Posterior cingulate gyrus (tissue), 11 donors: ENCODE measurements at regions not wholly inside any gene's neighbourhood (a gene's known extent, or its start where the extent isn't known, plus 50 kb on each side); places are given as distances from the start of the nearest gene placed in this dataset.

Experiments
- DNase-seq, 10 donors: peaks; one replicate each; pipeline versions ENCODE4 v3.0.0 to v3.0.0-alpha.2; 2020 to 2021; ENCODE audit warnings: mixed read lengths in 3 of 10
- intact Hi-C: fragments of 100-400 bp; cut with DNase I; formaldehyde crosslinking; loops from one replicate; pipeline ENCODE4 v1.15.1; 2023

GRCh38 chr7:21354284-21354683, 73.6 kb upstream of the SP4 start:
- DNase-seq, result no peak
- intact Hi-C loops, result no loop called here

- intact Hi-C loops, result no loop called here
- no peak for DNase-seq
These were observed 72.4 kb upstream of the SP4 start for GRCh38 chr7:21355406-21355874.

GRCh38 chr7:21356616-21357015, 71.3 kb upstream of the SP4 start:
- no peak for DNase-seq
- intact Hi-C loops, result no loop called here

GRCh38 chr7:21357151-21358097, 70.5 kb upstream of the SP4 start:
- intact Hi-C loops, result no loop called here
- no peak for DNase-seq

- DNase-seq, result no peak
- intact Hi-C loops, result no loop called here
These were observed 69.2 kb upstream of the SP4 start for GRCh38 chr7:21358648-21359047.

- no peak for DNase-seq
- intact Hi-C loops, result no loop called here
These were observed 68.7 kb upstream of the SP4 start for GRCh38 chr7:21359163-21359562.

- no peak for DNase-seq
- intact Hi-C loops, result no loop called here
These were observed 66.3 kb upstream of the SP4 start for GRCh38 chr7:21361413-21362125.

- no peak for DNase-seq
- intact Hi-C loops, result no loop called here
These were observed 63.0 kb upstream of the SP4 start for GRCh38 chr7:21364801-21365271.

- no peak for DNase-seq
- intact Hi-C loops, result no loop called here
These were observed 61.8 kb upstream of the SP4 start for GRCh38 chr7:21365866-21366624.

GRCh38 chr7:21367081-21367480, 60.8 kb upstream of the SP4 start:
- DNase-seq, result no peak
- intact Hi-C loops, result no loop called here

GRCh38 chr7:21367537-21367936, 60.3 kb upstream of the SP4 start:
- intact Hi-C loops, result no loop called here
- DNase-seq, result no peak

- no peak for DNase-seq
- intact Hi-C loops, result no loop called here
These were observed 59.6 kb upstream of the SP4 start for GRCh38 chr7:21368317-21368716.

GRCh38 chr7:21370283-21370982, 57.5 kb upstream of the SP4 start:
- intact Hi-C loops, result no loop called here
- no peak for DNase-seq

- no peak for DNase-seq
- intact Hi-C loops, result no loop called here
These were observed 56.5 kb upstream of the SP4 start for GRCh38 chr7:21371360-21371759.

GRCh38 chr7:21373031-21373430, 54.9 kb upstream of the SP4 start:
- intact Hi-C loops, result no loop called here
- no peak for DNase-seq

- no peak for DNase-seq
- intact Hi-C loops, result no loop called here
These were observed 53.7 kb upstream of the SP4 start for GRCh38 chr7:21374134-21374533.

- intact Hi-C loops, result no loop called here
- no peak for DNase-seq
These were observed 50.3 kb upstream of the SP4 start for GRCh38 chr7:21377545-21377944.
